ENCODE measurements at regions not wholly inside any gene's neighbourhood (a gene's known extent, or its start where the extent isn't known, plus 50 kb on each side); places are given as distances from the start of the nearest gene placed in this dataset.

- TF ChIP-seq CTCF (IDR thresholded peaks at IDR 0.05) (no peak), EZH2 (IDR thresholded peaks at IDR 0.05; ENCODE audit: borderline replicate concordance, insufficient read depth, low read depth, low read length, poor library complexity, severe bottlenecking) (no peak)
These were observed 125.5 kb upstream of the NMNAT3 start for GRCh38 chr3:139803294-139803693.
